Endothelial cell of umbilical vein (primary cell): ENCODE measurements at regions not wholly inside any gene's neighbourhood (a gene's known extent, or its start where the extent isn't known, plus 50 kb on each side); places are given as distances from the start of the nearest gene placed in this dataset.

ENCODE experiments used
- BruUV-seq: library from RNA; stranded (reverse); fragments of 400-500 nt; replicated peaks from 2 replicates; lab custom pipeline; 2021; lab: Mats Ljungman, UMichigan
- CTCF ChIA-PET: fragments of 300-600, 350-600 bp; sonication (Branson Sonifier 250); formaldehyde crosslinking; loops from one replicate; lab custom pipeline; 2021; ENCODE audit warnings: antibody characterized with exemption, inconsistent platforms; lab: Charles Lee
- POLR2A ChIA-PET: fragments of 300-600, 350-600 bp; sonication (Branson Sonifier 250); formaldehyde crosslinking; loops from one replicate; lab custom pipeline; 2021; ENCODE audit warnings: antibody characterized with exemption, inconsistent platforms; lab: Charles Lee
- DNase-seq: peaks from one replicate; pipeline ENCODE4 v3.0.0-alpha.2; 2011; ENCODE audit warnings: low read depth, low spot score
- FAIRE-seq: peaks from 2 replicates; lab custom pipeline; 2011; peaks lifted over from hg19 to GRCh38; lab: Jason Lieb, UNC
- H2AFZ ChIP-seq: 2 replicates; pipeline ENCODE4 v1.6.0; 2012; ENCODE audit warnings: low read depth, low read length, control low read depth, inconsistent platforms
- H3K27ac ChIP-seq: 2 replicates; pipeline ENCODE4 v1.5.1; 2011; ENCODE audit warnings: low read depth, mild to moderate bottlenecking, control low read depth, low read length, moderate library complexity; ENCODE audit not compliant: insufficient read depth
- H3K27me3 ChIP-seq, 2 experiments: 2 replicates each; pipeline versions ENCODE4 v1.6.0 to v1.6.1; 2011; ENCODE audit warnings: low read length in 2 of 2, mixed read lengths in 1 of 2; ENCODE audit not compliant: control insufficient read depth in 2 of 2, insufficient read depth in 2 of 2
- H3K36me3 ChIP-seq, 2 experiments: 2 replicates in 1 of 2; 3 replicates in 1 of 2; pipeline ENCODE4 v1.5.1; 2011; ENCODE audit warnings: low read length in 2 of 2, mild to moderate bottlenecking in 1 of 2, moderate library complexity in 1 of 2; ENCODE audit not compliant: control insufficient read depth in 2 of 2, insufficient read depth in 2 of 2; ENCODE audit errors: extremely low read depth in 1 of 2
- H3K4me1 ChIP-seq: 3 replicates; pipeline ENCODE4 v1.5.1; 2011; ENCODE audit warnings: mild to moderate bottlenecking, low read length; ENCODE audit not compliant: control insufficient read depth, insufficient read depth; ENCODE audit errors: extremely low read depth
- H3K4me2 ChIP-seq: 2 replicates; pipeline ENCODE4 v1.6.1; 2011; ENCODE audit warnings: low read length, control low read depth, mixed read lengths; ENCODE audit not compliant: insufficient read depth
- H3K4me3 ChIP-seq, 3 experiments: fragments of 200-600 bp in 1 of 3; sonication (generic), shearing (Covaris generic) in 1 of 3; replicated peaks in 1 of 3; 2 replicates each; pipeline ENCODE4 v1.5.1; 2011 to 2016; ENCODE audit warnings: control low read depth in 3 of 3, low read length in 3 of 3, mild to moderate bottlenecking in 2 of 3, inconsistent platforms in 1 of 3, low read depth in 1 of 3, moderate library complexity in 1 of 3; ENCODE audit not compliant: insufficient read depth in 1 of 3
- H3K79me2 ChIP-seq: 2 replicates; pipeline ENCODE4 v1.6.0; 2012; ENCODE audit warnings: low read length, inconsistent platforms; ENCODE audit not compliant: control insufficient read depth, insufficient read depth
- H3K9ac ChIP-seq: replicated peaks from 2 replicates; pipeline ENCODE3; 2011; ENCODE audit warnings: low read length, control low read depth; ENCODE audit not compliant: insufficient read depth; ENCODE audit errors: extremely low read depth
- H3K9me1 ChIP-seq: replicated peaks from 3 replicates; pipeline ENCODE4 v1.6.0; 2011; ENCODE audit warnings: mild to moderate bottlenecking, low read length; ENCODE audit not compliant: control insufficient read depth, insufficient read depth; ENCODE audit errors: extremely low read depth
- H3K9me3 ChIP-seq: replicated peaks from 2 replicates; pipeline ENCODE4 v1.5.1; 2012; ENCODE audit warnings: low read length, inconsistent platforms; ENCODE audit not compliant: control insufficient read depth, insufficient read depth
- H4K20me1 ChIP-seq: replicated peaks from 2 replicates; pipeline ENCODE3; 2011; ENCODE audit warnings: mild to moderate bottlenecking, low read length; ENCODE audit not compliant: control insufficient read depth, insufficient read depth; ENCODE audit errors: extremely low read depth
- CTCF ChIP-seq, 2 donors: IDR thresholded peaks; 1 replicate in 1 of 2; 2 replicates in 1 of 2; pipeline ENCODE4 v1.5.1; 2011; ENCODE audit warnings: low read length in 2 of 2, mild to moderate bottlenecking in 2 of 2, moderate library complexity in 2 of 2, control low read depth in 1 of 2, inconsistent platforms in 1 of 2, low read depth in 1 of 2; ENCODE audit not compliant: insufficient read depth in 1 of 2; ENCODE audit errors: extremely low read depth in 1 of 2
- EZH2 ChIP-seq: IDR thresholded peaks from 2 replicates; pipeline ENCODE4 v1.6.1; 2012; ENCODE audit warnings: borderline replicate concordance, low read depth, mild to moderate bottlenecking, moderate library complexity, low read length, inconsistent platforms; ENCODE audit not compliant: severe bottlenecking
- FOS ChIP-seq: IDR thresholded peaks from 2 replicates; pipeline ENCODE4 v1.6.1; 2011; ENCODE audit warnings: mild to moderate bottlenecking, low read length, moderate library complexity, borderline replicate concordance; ENCODE audit not compliant: insufficient read depth
- GATA2 ChIP-seq: IDR thresholded peaks from 2 replicates; pipeline ENCODE4 v1.7.0; 2011; ENCODE audit warnings: low read depth, mild to moderate bottlenecking, moderate library complexity, mixed read lengths, low read length; ENCODE audit not compliant: insufficient read length, insufficient read depth
- JUN ChIP-seq: IDR thresholded peaks from 2 replicates; pipeline ENCODE4 v1.6.1; 2011; ENCODE audit warnings: borderline replicate concordance, low read depth; ENCODE audit not compliant: insufficient read length, insufficient read depth
- MAX ChIP-seq: IDR thresholded peaks from 2 replicates; pipeline ENCODE4 v1.6.1; 2011; ENCODE audit not compliant: insufficient read depth, insufficient read length
- MYC ChIP-seq: IDR thresholded peaks from one replicate; pipeline ENCODE4 v1.6.1; 2011; ENCODE audit warnings: mild to moderate bottlenecking, low read depth, low read length
- POLR2A ChIP-seq: IDR thresholded peaks from 2 replicates; pipeline ENCODE4 v1.6.1; 2012; ENCODE audit warnings: low read depth, mild to moderate bottlenecking, control low read depth, low read length
- POLR2AphosphoS5 ChIP-seq: IDR thresholded peaks from 2 replicates; pipeline ENCODE4 v1.6.1; 2012; ENCODE audit warnings: low read depth, mild to moderate bottlenecking, control low read depth, low read length, moderate library complexity; ENCODE audit not compliant: insufficient read depth
- dilution Hi-C: fragments of 300-500 bp; cut with MboI; formaldehyde crosslinking; loops from one replicate; pipeline ENCODE4 v1.15.0; 2019; ENCODE audit warnings: low sequenced_read_pairs; ENCODE audit not compliant: extremely low pct_ligation_motif_present
- intact Hi-C: fragments of 100-400 bp; cut with micrococcal nuclease; formaldehyde crosslinking; loops from one replicate; pipeline ENCODE4 v1.10.0; 2022

GRCh38 chr5:145205546-145205945 lies 629.6 kb downstream of the PRELID2 start:
- Histone ChIP-seq H3K79me2 (no peaks in the 10 kb centered on the region), H3K4me3 (no peak overlapping the region), H3K9ac (no peak overlapping the region), H3K9me1 (no peaks in the 10 kb centered on the region), H3K36me3 (no peaks in the 10 kb centered on the region), H3K27me3 (no peaks in the 10 kb centered on the region), H4K20me1 (no peaks in the 10 kb centered on the region), H3K4me2 (no peak overlapping the region), H3K4me1 (peaks cover 18% of the 10 kb centered on the region), H2AFZ (no peak overlapping the region), H3K9me3 (no peaks in the 10 kb centered on the region), H3K27ac (no peak overlapping the region)
- no peak for FAIRE-seq
- intact Hi-C loops: no loop called here
- DNase-seq: no peak
- POLR2A ChIA-PET: no interaction called here
- TF ChIP-seq POLR2A (no peak), FOS (no peak), GATA2 (no peak), POLR2AphosphoS5 (no peak), CTCF (IDR thresholded peaks at IDR 0.05; ENCODE audit: extremely low read depth in 1 of 2, insufficient read depth in 1 of 2, low read depth in 1 of 2, low read length in 2 of 2) (no peak), EZH2 (no peak), MYC (no peak), MAX (no peak), JUN (no peak)
- no TSS peak for BruUV-seq
- CTCF ChIA-PET: no interaction called here
- dilution Hi-C loops: no loop called here
